GM19372 (cell line): ENCODE measurements at regions not wholly inside any gene's neighbourhood (a gene's known extent, or its start where the extent isn't known, plus 50 kb on each side); places are given as distances from the start of the nearest gene placed in this dataset.
"Not testable (repeated sequence)": the region's sequence is repeated elsewhere in the genome, so short reads cannot be mapped to it uniquely, and the experiment has no call there.

ENCODE experiments used
- ATAC-seq: cut with Tn5 transposase; IDR thresholded peaks from one replicate; pipeline ENCODE4 v1.9.1; 2021; ENCODE audit warnings: mild to moderate bottlenecking, low read depth, moderate library complexity; ENCODE audit not compliant: unreplicated experiment

DNA sequence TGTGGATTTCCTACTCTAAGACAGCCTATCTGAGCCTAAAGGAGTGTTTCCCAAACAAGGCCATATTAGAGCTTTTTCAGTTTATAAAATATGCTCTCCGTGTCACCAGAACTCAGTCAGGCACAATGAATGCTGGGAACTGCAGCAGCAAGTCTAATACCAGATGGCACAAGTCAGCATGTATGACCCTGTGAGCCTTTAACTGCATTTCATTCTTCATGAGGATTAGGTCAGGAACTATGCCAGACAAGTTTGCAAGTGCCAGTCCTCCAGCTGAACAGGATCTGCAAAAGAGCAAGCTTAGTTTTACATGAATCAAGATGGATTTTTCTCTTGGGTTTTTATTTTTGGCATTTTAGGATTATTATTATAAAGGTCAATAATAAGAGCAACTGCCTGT is 66.7 kb upstream of the SAMD5 start:
- ATAC-seq: no peak

DNA sequence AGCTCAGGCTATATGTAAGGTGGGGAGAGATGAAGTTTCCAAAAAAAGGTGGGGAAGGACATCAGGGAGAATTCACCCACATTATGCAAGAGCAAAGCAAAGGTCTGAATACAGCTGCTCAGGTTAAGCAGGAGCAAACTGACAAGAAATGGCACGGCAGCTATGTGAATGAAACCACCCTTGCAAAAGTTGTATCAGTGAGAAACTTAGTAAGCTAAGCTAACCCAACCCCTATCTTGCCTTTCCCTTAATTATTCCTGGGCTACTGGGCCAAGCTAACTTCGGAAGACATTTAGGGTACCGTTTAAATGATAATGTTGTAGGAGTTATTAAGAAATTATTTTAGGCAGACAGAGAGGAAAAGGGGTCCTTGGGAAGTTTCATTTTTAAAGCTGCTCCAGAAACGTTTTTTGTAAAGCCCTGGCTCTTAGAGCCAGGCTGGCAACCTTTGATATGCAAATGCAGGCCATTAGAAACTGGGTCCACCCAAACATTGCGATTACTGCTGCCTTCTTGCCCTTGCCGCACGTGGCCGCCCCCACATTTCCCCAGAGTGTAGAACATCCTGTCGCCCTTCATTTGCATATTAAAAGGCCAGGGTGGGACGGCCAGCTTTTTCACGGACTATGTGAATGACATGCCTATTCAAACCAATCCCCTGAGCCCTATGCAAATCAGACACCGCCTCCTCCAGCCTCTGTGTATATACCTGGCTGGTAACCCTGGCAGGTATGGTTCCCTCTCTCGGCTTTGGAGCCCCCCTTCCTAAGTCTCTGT is 60.5 kb upstream of the SAMD5 start:
- peak; percentile 59 for ATAC-seq

DNA sequence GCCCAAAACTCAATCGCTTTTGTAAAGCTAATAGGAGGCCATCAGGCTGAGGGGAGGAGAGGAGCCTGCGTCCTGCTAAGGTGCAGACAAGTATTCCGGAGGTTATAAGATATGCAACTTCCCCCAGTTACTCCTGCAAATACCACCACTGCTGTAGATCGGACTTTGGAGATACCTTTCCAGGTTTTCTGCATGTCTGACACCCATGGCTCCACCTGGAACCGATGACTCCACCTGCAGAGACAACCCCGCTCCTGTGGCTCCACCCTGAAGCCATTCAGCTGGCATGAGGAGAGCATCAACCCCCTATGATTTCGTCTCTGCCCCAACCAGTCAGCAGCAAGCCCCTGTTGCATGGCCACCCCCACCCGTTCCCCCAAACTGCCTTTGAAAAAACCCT is 59.7 kb upstream of the SAMD5 start:
- no peak for ATAC-seq

DNA sequence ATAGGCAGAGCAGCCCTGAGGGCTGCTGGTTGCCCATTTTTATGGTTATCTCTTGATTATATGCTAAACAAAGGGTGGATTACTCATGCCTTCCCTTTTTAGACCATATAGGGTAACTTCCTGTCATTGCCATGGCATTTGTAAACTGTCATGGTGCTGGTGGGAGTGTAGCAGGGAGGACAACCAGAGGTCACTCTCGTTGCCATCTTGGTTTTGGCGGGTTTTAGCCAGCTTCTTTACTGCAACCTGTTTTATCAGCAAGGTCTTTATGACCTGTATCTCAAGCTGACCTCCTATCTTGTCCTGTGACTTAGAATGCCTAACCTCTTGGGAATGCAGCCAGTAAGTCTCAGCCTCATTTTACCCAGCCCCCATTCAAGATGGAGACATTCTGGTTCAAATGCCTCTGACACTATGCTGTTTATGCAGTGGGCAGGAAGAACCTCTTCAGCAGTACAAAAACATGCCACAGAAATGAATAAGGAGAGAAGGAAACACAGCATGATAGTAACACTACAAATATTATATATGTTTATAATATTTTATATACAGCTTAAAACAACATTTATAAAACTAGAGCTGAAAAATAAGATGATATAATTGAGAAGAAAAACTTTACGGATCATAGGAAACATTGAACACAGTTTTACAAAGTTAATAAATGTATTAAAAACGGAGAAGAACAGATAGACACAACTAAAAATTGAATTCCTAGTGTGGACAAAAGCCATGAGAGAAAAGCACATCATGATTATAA is 58.9 kb upstream of the SAMD5 start:
- no peak for ATAC-seq

DNA sequence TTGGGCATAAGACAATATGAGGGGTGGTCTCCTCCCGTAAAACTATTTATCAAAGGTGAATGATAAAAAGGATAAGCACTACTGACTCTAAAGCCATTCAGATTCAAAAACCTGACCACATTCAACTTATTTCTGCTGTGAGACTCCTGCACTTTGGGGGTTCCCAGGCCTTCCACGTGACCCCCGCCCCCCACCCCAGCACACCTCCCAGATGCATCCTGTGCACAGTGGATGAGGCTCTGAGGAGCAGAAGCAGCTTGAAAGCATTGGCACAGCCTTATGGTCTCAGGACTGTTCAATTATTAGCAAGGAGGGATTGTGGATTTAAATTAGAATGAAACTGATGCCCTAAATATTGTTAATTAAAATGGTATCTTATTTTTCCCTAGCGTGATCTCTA is 55.1 kb upstream of the SAMD5 start:
- no peak for ATAC-seq

DNA sequence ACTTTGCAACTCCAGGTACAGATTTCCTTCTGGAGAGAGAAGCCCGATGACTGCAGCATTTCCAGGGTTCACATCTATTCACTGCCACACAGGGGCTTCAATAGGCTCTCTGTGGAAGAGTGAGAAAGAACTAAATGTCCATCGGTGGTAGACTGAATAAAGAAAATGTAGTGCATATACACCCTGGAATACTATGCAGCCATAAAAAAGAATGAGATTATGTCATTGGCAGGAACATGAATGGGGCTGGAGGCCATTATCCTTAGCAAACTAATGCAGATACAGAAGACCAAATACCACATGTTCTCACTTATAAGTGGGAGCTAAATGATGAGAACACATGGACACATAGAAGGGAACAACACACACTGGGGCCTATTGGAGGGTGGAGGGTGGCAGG is 53.6 kb upstream of the SAMD5 start:
- ATAC-seq: not testable (repeated sequence)
